IMR-90 (cell line): ENCODE measurements at regions not wholly inside any gene's neighbourhood (a gene's known extent, or its start where the extent isn't known, plus 50 kb on each side); places are given as distances from the start of the nearest gene placed in this dataset.

ENCODE experiments used
- ATAC-seq: fragments of 200-7000 bp; cut with Tn5 transposase; 2 replicates; pipeline ENCODE4 v1.9.1; 2020; ENCODE audit warnings: low read depth, mild to moderate bottlenecking, moderate library complexity
- BruUV-seq: library from RNA; stranded (reverse); fragments of 400-500 nt; replicated peaks from 2 replicates; lab custom pipeline; 2021; lab: Mats Ljungman, UMichigan
- CTCF ChIA-PET: fragments of 300-600 bp; formaldehyde crosslinking; extraction: SDS; loops from one replicate; lab custom pipeline; 2021; ENCODE audit warnings: antibody characterized with exemption; lab: Yijun Ruan, JAX
- POLR2A ChIA-PET: fragments of 300-600 bp; sonication (Branson Sonifier 250); formaldehyde crosslinking; loops from one replicate; lab custom pipeline; 2022; ENCODE audit warnings: antibody characterized with exemption; ENCODE audit not compliant: unreplicated experiment; lab: Charles Lee
- DNase-seq: peaks from one replicate; pipeline ENCODE4 v3.0.0; 2013
- H2AFZ ChIP-seq: replicated peaks from 2 replicates; pipeline ENCODE3; 2013; ENCODE audit warnings: low read length, mild to moderate bottlenecking; ENCODE audit not compliant: poor library complexity
- H2AK5ac ChIP-seq: 2 replicates; pipeline ENCODE4 v1.6.1; 2013; ENCODE audit warnings: low read depth, low read length, inconsistent platforms
- H2AK9ac ChIP-seq: replicated peaks from 2 replicates; pipeline ENCODE3; 2013; ENCODE audit warnings: mild to moderate bottlenecking, low read depth, low read length, moderate library complexity; ENCODE audit not compliant: poor library complexity
- H2BK120ac ChIP-seq: 2 replicates; pipeline ENCODE4 v1.6.1; 2013; ENCODE audit warnings: low read depth, low read length, inconsistent platforms
- H2BK15ac ChIP-seq: 3 replicates; pipeline ENCODE4 v1.6.1; 2013; ENCODE audit warnings: low read depth, low read length, inconsistent platforms
- H2BK20ac ChIP-seq: 2 replicates; pipeline ENCODE4 v1.6.1; 2013; ENCODE audit warnings: low read depth, mild to moderate bottlenecking, inconsistent platforms, low read length, moderate library complexity
- H2BK5ac ChIP-seq: 2 replicates; pipeline ENCODE4 v1.6.1; 2013; ENCODE audit warnings: mild to moderate bottlenecking, low read depth, low read length, inconsistent platforms; ENCODE audit not compliant: poor library complexity, severe bottlenecking
- H3K14ac ChIP-seq: replicated peaks from 2 replicates; pipeline ENCODE4 v1.6.1; 2013; ENCODE audit warnings: low read depth, low read length, inconsistent platforms
- H3K18ac ChIP-seq: 2 replicates; pipeline ENCODE4 v1.6.1; 2013; ENCODE audit warnings: low read depth, low read length, control low read depth
- H3K23ac ChIP-seq: 2 replicates; pipeline ENCODE4 v1.6.1; 2013; ENCODE audit warnings: low read depth, low read length, inconsistent platforms
- H3K27ac ChIP-seq: 2 replicates; pipeline ENCODE4 v1.5.1; 2013; ENCODE audit warnings: mild to moderate bottlenecking, control low read depth, low read length; ENCODE audit not compliant: insufficient read depth
- H3K27me3 ChIP-seq: 2 replicates; pipeline ENCODE4 v1.6.1; 2013; ENCODE audit warnings: low read length; ENCODE audit not compliant: control insufficient read depth, insufficient read depth
- H3K36me3 ChIP-seq: 2 replicates; pipeline ENCODE4 v1.6.1; 2013; ENCODE audit warnings: low read length, mixed read lengths; ENCODE audit not compliant: control insufficient read depth, insufficient read depth
- H3K4ac ChIP-seq: 2 replicates; pipeline ENCODE4 v1.6.1; 2013; ENCODE audit warnings: low read depth, low read length, inconsistent platforms
- H3K4me1 ChIP-seq: 2 replicates; pipeline ENCODE4 v1.6.1; 2013; ENCODE audit warnings: low read length, mixed read lengths; ENCODE audit not compliant: control insufficient read depth, insufficient read depth
- H3K4me2 ChIP-seq: 2 replicates; pipeline ENCODE4 v1.6.1; 2013; ENCODE audit warnings: low read depth, mild to moderate bottlenecking, control low read depth, low read length, moderate library complexity
- H3K4me3 ChIP-seq: 2 replicates; pipeline ENCODE4 v1.5.1; 2013; ENCODE audit warnings: low read depth, mild to moderate bottlenecking, control low read depth, low read length, moderate library complexity; ENCODE audit not compliant: insufficient read depth
- H3K56ac ChIP-seq: 2 replicates; pipeline ENCODE4 v1.6.1; 2013; ENCODE audit warnings: low read length, inconsistent platforms; ENCODE audit not compliant: insufficient read depth; ENCODE audit errors: extremely low read depth
- H3K79me1 ChIP-seq, 2 experiments: 2 replicates each; pipeline ENCODE4 v1.6.1; 2013; ENCODE audit warnings: low read length in 2 of 2, inconsistent platforms in 1 of 2, low read depth in 1 of 2
- H3K9ac ChIP-seq: 2 replicates; pipeline ENCODE4 v1.6.1; 2013; ENCODE audit warnings: low read depth, low read length, control low read depth
- H3K9me1 ChIP-seq: 2 replicates; pipeline ENCODE4 v1.6.1; 2013; ENCODE audit warnings: low read length, inconsistent platforms; ENCODE audit not compliant: insufficient read depth
- H3K9me3 ChIP-seq: 2 replicates; pipeline ENCODE4 v1.6.1; 2013; ENCODE audit warnings: low read length; ENCODE audit not compliant: control insufficient read depth, insufficient read depth
- H4K20me1 ChIP-seq: 2 replicates; pipeline ENCODE4 v1.6.1; 2013; ENCODE audit warnings: low read length, inconsistent platforms; ENCODE audit not compliant: insufficient read depth
- H4K5ac ChIP-seq: 2 replicates; pipeline ENCODE4 v1.6.1; 2013; ENCODE audit warnings: mild to moderate bottlenecking, low read depth, low read length, control low read depth
- H4K8ac ChIP-seq, 2 experiments: 2 replicates each; pipeline ENCODE4 v1.6.1; 2013; ENCODE audit warnings: low read depth in 2 of 2, low read length in 2 of 2, control low read depth in 1 of 2, inconsistent platforms in 1 of 2
- H4K91ac ChIP-seq: 2 replicates; pipeline ENCODE4 v1.6.1; 2013; ENCODE audit warnings: low read depth, low read length, inconsistent platforms; ENCODE audit not compliant: insufficient read depth
- BHLHE40 ChIP-seq: fragments of 150-350 bp; IDR thresholded peaks from 2 replicates; pipeline ENCODE4 v1.6.1; 2016; ENCODE audit warnings: mild to moderate bottlenecking, low read depth, low read length
- CEBPB ChIP-seq: IDR thresholded peaks from 2 replicates; pipeline ENCODE4 v1.6.1; 2012; ENCODE audit warnings: low read depth, low read length, improper control_type of control experiment
- CHD1 ChIP-seq: IDR thresholded peaks from 2 replicates; pipeline ENCODE4 v1.6.1; 2012; ENCODE audit warnings: low read depth, low read length, improper control_type of control experiment
- CTCF ChIP-seq: conservative IDR thresholded peaks from 2 replicates; pipeline ENCODE4 v1.5.1; 2012; ENCODE audit warnings: mild to moderate bottlenecking, low read depth, low read length, improper control_type of control experiment
- ELK1 ChIP-seq: fragments of 150-350 bp; IDR thresholded peaks from 2 replicates; pipeline ENCODE4 v1.6.1; 2016; ENCODE audit warnings: low read depth, mild to moderate bottlenecking, low read length, moderate library complexity, borderline replicate concordance
- FOS ChIP-seq: fragments of 150-350 bp; IDR thresholded peaks from 2 replicates; pipeline ENCODE4 v1.6.1; 2016; ENCODE audit warnings: low read depth, low read length
- MAFK ChIP-seq: IDR thresholded peaks from 2 replicates; pipeline ENCODE4 v1.6.1; 2012; ENCODE audit warnings: low read depth, low read length, improper control_type of control experiment
- MAZ ChIP-seq: IDR thresholded peaks from 2 replicates; pipeline ENCODE4 v1.6.1; 2012; ENCODE audit warnings: low read depth, mild to moderate bottlenecking, low read length, improper control_type of control experiment, moderate library complexity, borderline replicate concordance
- MXI1 ChIP-seq: IDR thresholded peaks from 2 replicates; pipeline ENCODE4 v1.6.1; 2012; ENCODE audit warnings: low read depth, mild to moderate bottlenecking, low read length, moderate library complexity, borderline replicate concordance
- NFE2L2 ChIP-seq: fragments of 150-350 bp; IDR thresholded peaks from 2 replicates; pipeline ENCODE4 v1.6.1; 2016; ENCODE audit warnings: low read depth, mild to moderate bottlenecking, low read length
- POLR2A ChIP-seq: IDR thresholded peaks from 2 replicates; pipeline ENCODE4 v1.6.1; 2012; ENCODE audit warnings: mild to moderate bottlenecking, low read depth, low read length
- RAD21 ChIP-seq: IDR thresholded peaks from 2 replicates; pipeline ENCODE4 v1.6.1; 2012; ENCODE audit warnings: low read length, improper control_type of control experiment
- RCOR1 ChIP-seq: IDR thresholded peaks from 2 replicates; pipeline ENCODE4 v1.6.1; 2012; ENCODE audit warnings: mild to moderate bottlenecking, low read length, improper control_type of control experiment; ENCODE audit not compliant: insufficient replicate concordance
- RFX5 ChIP-seq: IDR thresholded peaks from 2 replicates; pipeline ENCODE4 v1.8.0; 2012; ENCODE audit warnings: low read depth, mild to moderate bottlenecking, low read length, moderate library complexity
- SMC3 ChIP-seq: fragments of 150-350 bp; IDR thresholded peaks from 2 replicates; pipeline ENCODE4 v1.6.1; 2016; ENCODE audit warnings: low read depth, mild to moderate bottlenecking, antibody characterized with exemption, low read length, moderate library complexity
- USF2 ChIP-seq: fragments of 150-350 bp; IDR thresholded peaks from 2 replicates; pipeline ENCODE4 v1.6.1; 2017; ENCODE audit warnings: mild to moderate bottlenecking, antibody characterized with exemption, low read length, low read depth
- WGBS, 2 experiments: methylation state at CpG; one replicate each; pipeline versions ENCODE4 v1.1.5 to v1.1.7; 2013; ENCODE audit warnings: missing lambda C conversion rate in 2 of 2; ENCODE audit not compliant: insufficient read length in 1 of 2; ENCODE audit errors: extremely low coverage in 2 of 2; 5-methylcytosine and 5-hydroxymethylcytosine counted together
- dilution Hi-C: fragments of 300-500 bp; cut with HindIII; formaldehyde crosslinking; loops from one replicate; pipeline ENCODE4 v1.14.3; 2018; ENCODE audit warnings: low sequenced_read_pairs; ENCODE audit not compliant: unreplicated experiment
- in situ Hi-C: fragments of 300-500 bp; cut with MboI; formaldehyde crosslinking; loops from 3 replicates; pipeline ENCODE4 v1.14.3; 2019; ENCODE audit warnings: low sequenced_read_pairs, inconsistent platforms, mixed read lengths
- intact Hi-C: fragments of 100-400 bp; cut with micrococcal nuclease; formaldehyde crosslinking; loops from 2 replicates; pipeline ENCODE4 v1.10.0; 2022

GRCh38 chr2:145813481-145813880 lies 1293.6 kb upstream of the ZEB2 start:
- no CpG with 5 or more reads among the region's 3 CpGs for WGBS, 2 experiments
- no peak overlapping the region for H3K4ac ChIP-seq
- H4K5ac ChIP-seq = no peak overlapping the region
- dilution Hi-C loops (no loop called here), intact Hi-C loops (no loop called here), in situ Hi-C loops (no loop called here)
- H3K14ac ChIP-seq = no peak overlapping the region
- H2BK15ac ChIP-seq = no peak overlapping the region
- H3K9me1 ChIP-seq = 0 out of 2 replicates have a peak, but pooled peaks cover 3% of the 10 kb centered on the region
- no peak overlapping the region for H3K18ac ChIP-seq
- no peak overlapping the region for H2AK9ac ChIP-seq
- H3K36me3 ChIP-seq = no peaks in the 10 kb centered on the region
- H3K4me1 ChIP-seq = no peaks in the 10 kb centered on the region; the same call in 1 of the 2 replicates
- H2BK120ac ChIP-seq = no peak overlapping the region
- H3K27ac ChIP-seq = no peak overlapping the region
- no peak overlapping the region for H3K4me2 ChIP-seq
- POLR2A ChIA-PET = no interaction called here
- H3K4me3 ChIP-seq = no peak overlapping the region
- no peak overlapping the region for H2BK20ac ChIP-seq
- no peaks in the 10 kb centered on the region for H3K9me3 ChIP-seq
- no peak overlapping the region for H2AFZ ChIP-seq
- H3K23ac ChIP-seq = no peak overlapping the region
- no peak overlapping the region for H2AK5ac ChIP-seq
- no TSS peak for BruUV-seq
- H4K91ac ChIP-seq = no peak overlapping the region
- no peak overlapping the region for H3K56ac ChIP-seq
- no peak overlapping the region for H2BK5ac ChIP-seq
- no peak overlapping the region for H4K8ac ChIP-seq
- ATAC-seq = peak; percentile 21; the same call in 1 of the 2 replicates
- no peak overlapping the region for H3K9ac ChIP-seq
- TF ChIP-seq FOS (no peak), RCOR1 (no peak), RFX5 (no peak), SMC3 (no peak), CHD1 (no peak), USF2 (no peak), MXI1 (no peak), CTCF (no peak), ELK1 (no peak), CEBPB (no peak), MAFK (no peak), NFE2L2 (no peak), RAD21 (no peak), BHLHE40 (no peak), MAZ (no peak), POLR2A (no peak)
- H3K79me1 ChIP-seq = no peaks in the 10 kb centered on the region
- CTCF ChIA-PET = interaction anchor here (0.9 kb wide), 1 partner anchor 12 kb away, joined by 3 read pairs; no protein-coding TSS in a partner anchor
- H3K27me3 ChIP-seq = no peaks in the 10 kb centered on the region
- no peak for DNase-seq
- H4K20me1 ChIP-seq = no peaks in the 10 kb centered on the region
